ENCODE measurements at regions not wholly inside any gene's neighbourhood (a gene's known extent, or its start where the extent isn't known, plus 50 kb on each side); places are given as distances from the start of the nearest gene placed in this dataset.

- Histone ChIP-seq H3K9me3 (ENCODE audit: control insufficient read depth in 2 of 2, low read length in 2 of 2) (no peaks in the 10 kb centered on the region), H3K9ac (ENCODE audit: low read depth in 1 of 2, low read length in 2 of 2) (no peak overlapping the region), H3K4me3 (ENCODE audit: low read length in 2 of 2) (no peak overlapping the region), H3K27ac (ENCODE audit: low read depth in 2 of 2, low read length in 2 of 2) (no peak overlapping the region), H3K36me3 (ENCODE audit: control insufficient read depth in 2 of 2, insufficient read depth in 2 of 2, low read length in 2 of 2) (no peaks in the 10 kb centered on the region), H3K4me1 (ENCODE audit: control insufficient read depth in 2 of 2, insufficient read depth in 2 of 2, low read length in 2 of 2) (no peaks in the 10 kb centered on the region), H3K27me3 (ENCODE audit: control insufficient read depth in 2 of 2, insufficient read depth in 2 of 2, low read length in 2 of 2) (no peaks in the 10 kb centered on the region)
Observed at GRCh38 chr2:67462738-67463496, 65.8 kb downstream of the ETAA1 start.

DNA sequence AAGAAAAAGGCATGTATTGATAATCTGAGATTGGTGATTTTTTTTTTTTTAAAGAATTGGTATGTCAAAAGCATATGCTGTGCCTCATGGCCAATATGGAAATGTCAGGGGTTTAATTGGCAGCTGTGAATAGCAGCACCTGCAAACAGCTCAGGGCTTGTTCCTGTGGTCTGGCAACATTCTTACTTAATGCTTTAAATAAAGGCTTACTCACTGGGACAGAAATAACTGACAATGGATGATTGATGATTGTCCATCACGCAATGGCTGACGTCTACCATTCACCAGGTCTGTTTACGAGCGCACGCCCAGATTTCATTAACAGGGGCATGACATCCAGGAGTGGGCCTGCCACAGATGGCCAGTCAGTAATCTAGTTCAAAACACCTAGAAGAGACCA is 66.7 kb downstream of the ETAA1 start:
- Histone ChIP-seq H3K27me3 (ENCODE audit: control insufficient read depth in 2 of 2, insufficient read depth in 2 of 2, low read length in 2 of 2) (no peaks in the 10 kb centered on the region), H3K4me3 (ENCODE audit: low read length in 2 of 2) (no peak overlapping the region), H3K36me3 (ENCODE audit: control insufficient read depth in 2 of 2, insufficient read depth in 2 of 2, low read length in 2 of 2) (no peaks in the 10 kb centered on the region), H3K4me1 (ENCODE audit: control insufficient read depth in 2 of 2, insufficient read depth in 2 of 2, low read length in 2 of 2) (no peaks in the 10 kb centered on the region), H3K27ac (ENCODE audit: low read depth in 2 of 2, low read length in 2 of 2) (no peak overlapping the region), H3K9me3 (ENCODE audit: control insufficient read depth in 2 of 2, low read length in 2 of 2) (no peaks in the 10 kb centered on the region), H3K9ac (ENCODE audit: low read depth in 1 of 2, low read length in 2 of 2) (no peak overlapping the region)

- no peak overlapping the region for H3K27ac ChIP-seq (ENCODE audit: low read depth in 2 of 2, low read length in 2 of 2)
- no peak overlapping the region for H3K4me3 ChIP-seq (ENCODE audit: low read length in 2 of 2)
- no peak overlapping the region for H3K9ac ChIP-seq (ENCODE audit: low read depth in 1 of 2, low read length in 2 of 2)
- H3K36me3 ChIP-seq (ENCODE audit: control insufficient read depth in 2 of 2, insufficient read depth in 2 of 2, low read length in 2 of 2) = no peaks in the 10 kb centered on the region
- no peaks in the 10 kb centered on the region for H3K4me1 ChIP-seq (ENCODE audit: control insufficient read depth in 2 of 2, insufficient read depth in 2 of 2, low read length in 2 of 2)
- H3K9me3 ChIP-seq (ENCODE audit: control insufficient read depth in 2 of 2, low read length in 2 of 2) = no peaks in the 10 kb centered on the region
- peaks cover 0 to 3% of the 10 kb centered on the region in 2 donors for H3K27me3 ChIP-seq (ENCODE audit: control insufficient read depth in 2 of 2, insufficient read depth in 2 of 2, low read length in 2 of 2)
Observed at GRCh38 chr2:67465623-67466022, 68.5 kb downstream of the ETAA1 start.

GRCh38 chr2:67466734-67467133 is 69.6 kb downstream of the ETAA1 start:
- peaks cover 0 to 3% of the 10 kb centered on the region in 2 donors for H3K27me3 ChIP-seq (ENCODE audit: control insufficient read depth in 2 of 2, insufficient read depth in 2 of 2, low read length in 2 of 2)
- H3K9me3 ChIP-seq (ENCODE audit: control insufficient read depth in 2 of 2, low read length in 2 of 2) = no peaks in the 10 kb centered on the region
- no peak overlapping the region for H3K27ac ChIP-seq (ENCODE audit: low read depth in 2 of 2, low read length in 2 of 2)
- H3K9ac ChIP-seq (ENCODE audit: low read depth in 1 of 2, low read length in 2 of 2) = no peak overlapping the region
- no peaks in the 10 kb centered on the region for H3K36me3 ChIP-seq (ENCODE audit: control insufficient read depth in 2 of 2, insufficient read depth in 2 of 2, low read length in 2 of 2)
- H3K4me3 ChIP-seq (ENCODE audit: low read length in 2 of 2) = no peak overlapping the region
- no peaks in the 10 kb centered on the region for H3K4me1 ChIP-seq (ENCODE audit: control insufficient read depth in 2 of 2, insufficient read depth in 2 of 2, low read length in 2 of 2)

- Histone ChIP-seq H3K27ac (ENCODE audit: low read depth in 2 of 2, low read length in 2 of 2) (no peak overlapping the region), H3K9ac (ENCODE audit: low read depth in 1 of 2, low read length in 2 of 2) (no peak overlapping the region), H3K27me3 (ENCODE audit: control insufficient read depth in 2 of 2, insufficient read depth in 2 of 2, low read length in 2 of 2) (peaks cover 0 to 3% of the 10 kb centered on the region in 2 donors), H3K36me3 (ENCODE audit: control insufficient read depth in 2 of 2, insufficient read depth in 2 of 2, low read length in 2 of 2) (no peaks in the 10 kb centered on the region), H3K9me3 (ENCODE audit: control insufficient read depth in 2 of 2, low read length in 2 of 2) (no peaks in the 10 kb centered on the region), H3K4me1 (ENCODE audit: control insufficient read depth in 2 of 2, insufficient read depth in 2 of 2, low read length in 2 of 2) (no peaks in the 10 kb centered on the region), H3K4me3 (ENCODE audit: low read length in 2 of 2) (no peak overlapping the region)
Observed at GRCh38 chr2:67471681-67472080, 74.5 kb downstream of the ETAA1 start.

- no peak overlapping the region for H3K9ac ChIP-seq (ENCODE audit: low read depth in 1 of 2, low read length in 2 of 2)
- H3K36me3 ChIP-seq (ENCODE audit: control insufficient read depth in 2 of 2, insufficient read depth in 2 of 2, low read length in 2 of 2) = no peaks in the 10 kb centered on the region
- H3K4me3 ChIP-seq (ENCODE audit: low read length in 2 of 2) = no peak overlapping the region
- H3K9me3 ChIP-seq (ENCODE audit: control insufficient read depth in 2 of 2, low read length in 2 of 2) = no peaks in the 10 kb centered on the region
- no peak overlapping the region for H3K27ac ChIP-seq (ENCODE audit: low read depth in 2 of 2, low read length in 2 of 2)
- H3K27me3 ChIP-seq (ENCODE audit: control insufficient read depth in 2 of 2, insufficient read depth in 2 of 2, low read length in 2 of 2) = peaks cover 0 to 2% of the 10 kb centered on the region in 2 donors
- H3K4me1 ChIP-seq (ENCODE audit: control insufficient read depth in 2 of 2, insufficient read depth in 2 of 2, low read length in 2 of 2) = peaks cover 3 to 7% of the 10 kb centered on the region in 2 donors
Observed at GRCh38 chr2:67476809-67477790, 80.0 kb downstream of the ETAA1 start.

DNA sequence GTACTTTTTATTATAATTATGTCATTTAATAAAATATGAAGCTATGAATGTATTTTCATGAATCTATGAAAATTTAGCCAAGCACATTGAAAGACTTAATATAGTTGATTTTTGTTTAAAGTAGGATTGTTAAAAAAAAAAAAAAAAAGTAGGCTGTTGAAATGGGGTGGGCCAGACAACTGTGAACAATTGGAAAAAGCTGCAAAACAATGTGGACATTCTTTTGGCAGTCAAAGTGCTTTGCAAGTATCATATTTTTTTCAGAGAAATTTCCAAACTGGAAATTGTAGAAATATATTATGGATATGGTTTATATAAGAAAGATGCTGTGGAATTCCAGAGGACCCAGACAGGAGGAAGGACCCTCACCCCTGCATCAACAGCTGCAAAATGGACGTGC is 82.1 kb downstream of the ETAA1 start:
- H3K4me1 ChIP-seq (ENCODE audit: control insufficient read depth in 2 of 2, insufficient read depth in 2 of 2, low read length in 2 of 2) = peaks cover 3 to 7% of the 10 kb centered on the region in 2 donors
- no peak overlapping the region for H3K4me3 ChIP-seq (ENCODE audit: low read length in 2 of 2)
- H3K9me3 ChIP-seq (ENCODE audit: control insufficient read depth in 2 of 2, low read length in 2 of 2) = no peaks in the 10 kb centered on the region
- H3K36me3 ChIP-seq (ENCODE audit: control insufficient read depth in 2 of 2, insufficient read depth in 2 of 2, low read length in 2 of 2) = no peaks in the 10 kb centered on the region
- peaks cover 0 to 2% of the 10 kb centered on the region in 2 donors for H3K27me3 ChIP-seq (ENCODE audit: control insufficient read depth in 2 of 2, insufficient read depth in 2 of 2, low read length in 2 of 2)
- no peak overlapping the region for H3K27ac ChIP-seq (ENCODE audit: low read depth in 2 of 2, low read length in 2 of 2)
- no peak overlapping the region for H3K9ac ChIP-seq (ENCODE audit: low read depth in 1 of 2, low read length in 2 of 2)

- Histone ChIP-seq H3K9ac (ENCODE audit: low read depth in 1 of 2, low read length in 2 of 2) (no peak overlapping the region), H3K4me3 (ENCODE audit: low read length in 2 of 2) (no peak overlapping the region), H3K27me3 (ENCODE audit: control insufficient read depth in 2 of 2, insufficient read depth in 2 of 2, low read length in 2 of 2) (no peaks in the 10 kb centered on the region), H3K27ac (ENCODE audit: low read depth in 2 of 2, low read length in 2 of 2) (no peak overlapping the region), H3K9me3 (ENCODE audit: control insufficient read depth in 2 of 2, low read length in 2 of 2) (no peaks in the 10 kb centered on the region), H3K4me1 (ENCODE audit: control insufficient read depth in 2 of 2, insufficient read depth in 2 of 2, low read length in 2 of 2) (no peaks in the 10 kb centered on the region), H3K36me3 (ENCODE audit: control insufficient read depth in 2 of 2, insufficient read depth in 2 of 2, low read length in 2 of 2) (no peaks in the 10 kb centered on the region)
Observed at GRCh38 chr2:67485431-67485830, 88.3 kb downstream of the ETAA1 start.

DNA sequence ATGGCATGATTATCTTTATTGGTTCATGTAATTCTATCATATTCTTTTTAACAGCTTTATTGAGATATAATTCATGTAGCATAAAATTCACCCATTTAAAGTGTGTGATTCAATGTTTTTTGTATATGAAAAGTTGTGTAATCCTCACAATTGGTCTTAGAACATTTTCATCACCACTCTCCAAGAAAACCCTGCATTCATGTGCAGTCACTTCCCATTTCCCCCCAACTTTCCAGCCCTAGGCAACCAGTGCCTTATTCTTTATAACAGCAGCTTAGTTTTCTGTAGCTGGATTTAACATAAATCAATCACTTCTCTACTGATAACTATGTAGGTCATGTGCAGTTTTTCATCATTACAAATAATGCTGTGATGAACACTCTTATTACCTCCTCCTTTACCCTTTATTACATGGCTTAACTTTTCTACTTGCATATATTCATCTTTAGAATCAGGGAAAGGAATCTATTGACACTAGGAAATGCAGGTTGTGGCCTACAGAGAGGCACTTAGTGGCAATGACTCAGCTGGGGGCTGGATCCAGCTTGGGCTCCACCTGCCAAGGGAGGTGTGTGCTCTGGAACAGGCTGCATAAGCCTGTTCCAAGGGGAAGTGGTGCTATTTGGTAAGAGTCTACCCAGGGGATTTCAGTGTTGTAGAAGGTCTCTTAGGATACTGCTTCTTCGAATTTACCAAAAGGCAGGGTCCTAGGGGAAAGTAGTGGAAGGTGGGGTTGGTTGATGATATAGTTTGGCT is 89.1 kb downstream of the ETAA1 start:
- Histone ChIP-seq H3K9ac (ENCODE audit: low read depth in 1 of 2, low read length in 2 of 2) (no peak overlapping the region), H3K9me3 (ENCODE audit: control insufficient read depth in 2 of 2, low read length in 2 of 2) (no peaks in the 10 kb centered on the region), H3K27ac (ENCODE audit: low read depth in 2 of 2, low read length in 2 of 2) (no peak overlapping the region), H3K27me3 (ENCODE audit: control insufficient read depth in 2 of 2, insufficient read depth in 2 of 2, low read length in 2 of 2) (no peaks in the 10 kb centered on the region), H3K4me1 (ENCODE audit: control insufficient read depth in 2 of 2, insufficient read depth in 2 of 2, low read length in 2 of 2) (no peaks in the 10 kb centered on the region), H3K36me3 (ENCODE audit: control insufficient read depth in 2 of 2, insufficient read depth in 2 of 2, low read length in 2 of 2) (no peaks in the 10 kb centered on the region), H3K4me3 (ENCODE audit: low read length in 2 of 2) (no peak overlapping the region)

Measured in mucosa of rectum (tissue), 2 donors.